H1 (cell line): ENCODE measurements at regions not wholly inside any gene's neighbourhood (a gene's known extent, or its start where the extent isn't known, plus 50 kb on each side); places are given as distances from the start of the nearest gene placed in this dataset.

Experiments used
- TF ChIP-seq, protein P1 (sequence below): IDR thresholded peaks from 2 replicates; pipeline ENCODE4 v1.6.1; 2012; ENCODE audit warnings: inconsistent platforms

DNA sequence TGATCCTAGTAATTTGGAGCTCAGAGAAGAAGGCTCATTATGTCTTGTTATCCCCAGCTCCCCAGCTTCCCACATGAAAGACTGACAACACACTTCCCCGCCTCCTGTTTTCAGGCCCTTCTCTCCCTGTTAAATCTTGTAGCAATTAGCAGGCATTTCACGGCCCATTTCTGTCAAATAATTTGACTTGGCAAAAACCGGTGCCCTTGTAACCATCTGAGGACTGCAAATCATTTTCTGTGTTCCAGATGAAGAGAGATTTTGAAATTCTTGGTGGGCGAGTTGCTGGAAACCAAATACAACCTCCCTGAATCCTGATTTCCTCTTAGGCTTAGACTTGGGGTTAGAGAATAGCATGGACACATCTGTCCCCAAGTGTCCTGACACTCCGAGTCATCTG lies 109.7 kb downstream of the MSX2 start (continued):
- TF ChIP-seq, protein P1, sequence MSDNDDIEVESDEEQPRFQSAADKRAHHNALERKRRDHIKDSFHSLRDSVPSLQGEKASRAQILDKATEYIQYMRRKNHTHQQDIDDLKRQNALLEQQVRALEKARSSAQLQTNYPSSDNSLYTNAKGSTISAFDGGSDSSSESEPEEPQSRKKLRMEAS = no peak
